Lower lobe of right lung (tissue), 2 donors: ENCODE measurements at regions not wholly inside any gene's neighbourhood (a gene's known extent, or its start where the extent isn't known, plus 50 kb on each side); places are given as distances from the start of the nearest gene placed in this dataset.
"Not testable (repeated sequence)": the region's sequence is repeated elsewhere in the genome, so short reads cannot be mapped to it uniquely, and the experiment has no call there.

Source experiments
- ATAC-seq, 2 donors: fragments of 200-7000 bp; cut with Tn5 transposase; one replicate each; pipeline ENCODE4 v1.9.1; 2020 to 2022; ENCODE audit warnings: mild to moderate bottlenecking in 2 of 2, moderate library complexity in 2 of 2
- DNase-seq: peaks from one replicate; pipeline ENCODE4 v3.0.0-alpha.2; 2020
- H3K27ac ChIP-seq: fragments of 200-600 bp; one replicate; pipeline ENCODE4 v1.8.0; 2022
- H3K27me3 ChIP-seq: fragments of 200-600 bp; one replicate; pipeline ENCODE4 v1.8.0; 2022; ENCODE audit warnings: low read depth
- H3K36me3 ChIP-seq: fragments of 200-600 bp; one replicate; pipeline ENCODE4 v1.8.0; 2022; ENCODE audit warnings: mild to moderate bottlenecking
- H3K4me1 ChIP-seq: fragments of 200-600 bp; one replicate; pipeline ENCODE4 v1.8.0; 2022
- H3K4me3 ChIP-seq: fragments of 200-600 bp; one replicate; pipeline ENCODE4 v1.8.0; 2022; ENCODE audit warnings: mild to moderate bottlenecking
- H3K9me3 ChIP-seq: fragments of 200-600 bp; one replicate; pipeline ENCODE4 v1.8.0; 2022
- CTCF ChIP-seq: fragments of 200-600 bp; IDR thresholded peaks from one replicate; pipeline ENCODE4 v1.8.0; 2022; ENCODE audit warnings: antibody characterized with exemption, mild to moderate bottlenecking
- intact Hi-C: fragments of 100-400 bp; cut with DNase I; formaldehyde crosslinking; loops from one replicate; pipeline ENCODE4 v1.11.0; 2022
- donor health status: DM: no; HTN: yes; CAD: no; lungs with severe emphysema.

GRCh38 chr1:112114540-112114939, 125.1 kb upstream of the KCND3 start:
- Histone ChIP-seq H3K27ac (no peak overlapping the region), H3K27me3 (no peaks in the 10 kb centered on the region), H3K4me3 (no peak overlapping the region), H3K36me3 (no peaks in the 10 kb centered on the region), H3K4me1 (peaks cover 10% of the 10 kb centered on the region), H3K9me3 (no peaks in the 10 kb centered on the region)
- no peak for TF ChIP-seq CTCF
- intact Hi-C loops, result no loop called here
- DNase-seq (no peak), ATAC-seq (no peak)

- H3K9me3 ChIP-seq, result no peaks in the 10 kb centered on the region
- no peak overlapping the region for H3K4me3 ChIP-seq
- H3K27ac ChIP-seq, result no peak overlapping the region
- ATAC-seq (no peak), DNase-seq (no peak)
- intact Hi-C loops, result no loop called here
- TF ChIP-seq CTCF, result no peak
- H3K27me3 ChIP-seq, result no peaks in the 10 kb centered on the region
- H3K36me3 ChIP-seq, result no peaks in the 10 kb centered on the region
- no peaks in the 10 kb centered on the region for H3K4me1 ChIP-seq
Observed at GRCh38 chr1:112126598-112126997, 137.1 kb upstream of the KCND3 start.

GRCh38 chr1:112127606-112128005, 138.1 kb upstream of the KCND3 start:
- ATAC-seq, H3K4me3 ChIP-seq, H3K4me1 ChIP-seq, H3K27ac ChIP-seq, H3K36me3 ChIP-seq, intact Hi-C loops, H3K27me3 ChIP-seq, DNase-seq, H3K9me3 ChIP-seq: not testable (repeated sequence)

DNA sequence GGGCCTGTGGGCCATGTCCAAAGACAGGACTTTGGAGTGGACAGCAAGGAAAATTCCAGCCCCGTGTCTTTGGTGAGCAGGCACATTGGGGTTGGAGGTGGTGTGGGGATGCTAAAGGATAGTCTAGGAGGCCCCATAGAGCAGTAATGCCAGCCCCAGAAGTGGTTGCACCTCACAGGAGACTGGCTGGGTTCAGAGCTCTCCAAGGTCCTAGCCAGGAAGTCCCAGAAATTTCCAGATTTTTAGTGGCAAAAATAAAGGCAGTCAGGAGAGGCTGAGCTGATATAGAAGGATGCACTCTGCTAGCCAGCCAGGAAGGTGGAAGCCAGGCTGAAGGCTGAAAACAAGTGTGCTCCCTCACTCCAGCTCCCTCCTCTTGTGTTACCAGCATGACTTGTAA, 144.0 kb upstream of the KCND3 start:
- Histone ChIP-seq H3K36me3 (no peaks in the 10 kb centered on the region), H3K4me3 (no peak overlapping the region), H3K27ac (no peak overlapping the region), H3K4me1 (no peaks in the 10 kb centered on the region), H3K27me3 (no peaks in the 10 kb centered on the region), H3K9me3 (no peaks in the 10 kb centered on the region)
- DNase-seq (no peak), ATAC-seq (no peak)
- TF ChIP-seq CTCF, result no peak
- intact Hi-C loops, result no loop called here

GRCh38 chr1:112140743-112141142, 151.3 kb upstream of the KCND3 start:
- peaks cover 3% of the 10 kb centered on the region for H3K27me3 ChIP-seq
- intact Hi-C loops, result no loop called here
- ATAC-seq, result no peak

GRCh38 chr1:112141301-112141700, 151.8 kb upstream of the KCND3 start:
- Histone ChIP-seq H3K27me3 (peaks cover 3% of the 10 kb centered on the region), H3K9me3 (no peaks in the 10 kb centered on the region), H3K27ac (no peak overlapping the region), H3K4me3 (no peak overlapping the region), H3K36me3 (no peaks in the 10 kb centered on the region), H3K4me1 (no peaks in the 10 kb centered on the region)
- intact Hi-C loops, result no loop called here
- ATAC-seq, result no peak
- TF ChIP-seq CTCF, result no peak
- DNase-seq, result no peak

More at GRCh38 chr1:112140743-112141142, 151.3 kb upstream of the KCND3 start:
- H3K27ac ChIP-seq, result no peak overlapping the region
- no peak overlapping the region for H3K4me3 ChIP-seq
- H3K36me3 ChIP-seq, result no peaks in the 10 kb centered on the region
- no peak for TF ChIP-seq CTCF
- H3K9me3 ChIP-seq, result no peaks in the 10 kb centered on the region
- DNase-seq, result no peak
- H3K4me1 ChIP-seq, result no peaks in the 10 kb centered on the region
